Endothelial cell of umbilical vein (primary cell): ENCODE measurements at regions not wholly inside any gene's neighbourhood (a gene's known extent, or its start where the extent isn't known, plus 50 kb on each side); places are given as distances from the start of the nearest gene placed in this dataset.

Experiments used
- BruUV-seq: library from RNA; stranded (reverse); fragments of 400-500 nt; replicated peaks from 2 replicates; lab custom pipeline; 2021; lab: Mats Ljungman, UMichigan
- CTCF ChIA-PET: fragments of 300-600, 350-600 bp; sonication (Branson Sonifier 250); formaldehyde crosslinking; loops from one replicate; lab custom pipeline; 2021; ENCODE audit warnings: antibody characterized with exemption, inconsistent platforms; lab: Charles Lee
- POLR2A ChIA-PET: fragments of 300-600, 350-600 bp; sonication (Branson Sonifier 250); formaldehyde crosslinking; loops from one replicate; lab custom pipeline; 2021; ENCODE audit warnings: antibody characterized with exemption, inconsistent platforms; lab: Charles Lee
- DNase-seq: peaks from one replicate; pipeline ENCODE4 v3.0.0-alpha.2; 2011; ENCODE audit warnings: low read depth, low spot score
- FAIRE-seq: peaks from 2 replicates; lab custom pipeline; 2011; peaks lifted over from hg19 to GRCh38; lab: Jason Lieb, UNC
- H2AFZ ChIP-seq: 2 replicates; pipeline ENCODE4 v1.6.0; 2012; ENCODE audit warnings: low read depth, low read length, control low read depth, inconsistent platforms
- H3K27ac ChIP-seq: 2 replicates; pipeline ENCODE4 v1.5.1; 2011; ENCODE audit warnings: low read depth, mild to moderate bottlenecking, control low read depth, low read length, moderate library complexity; ENCODE audit not compliant: insufficient read depth
- H3K27me3 ChIP-seq, 2 experiments: 2 replicates each; pipeline versions ENCODE4 v1.6.0 to v1.6.1; 2011; ENCODE audit warnings: low read length in 2 of 2, mixed read lengths in 1 of 2; ENCODE audit not compliant: control insufficient read depth in 2 of 2, insufficient read depth in 2 of 2
- H3K36me3 ChIP-seq, 2 experiments: 2 replicates in 1 of 2; 3 replicates in 1 of 2; pipeline ENCODE4 v1.5.1; 2011; ENCODE audit warnings: low read length in 2 of 2, mild to moderate bottlenecking in 1 of 2, moderate library complexity in 1 of 2; ENCODE audit not compliant: control insufficient read depth in 2 of 2, insufficient read depth in 2 of 2; ENCODE audit errors: extremely low read depth in 1 of 2
- H3K4me1 ChIP-seq: 3 replicates; pipeline ENCODE4 v1.5.1; 2011; ENCODE audit warnings: mild to moderate bottlenecking, low read length; ENCODE audit not compliant: control insufficient read depth, insufficient read depth; ENCODE audit errors: extremely low read depth
- H3K4me2 ChIP-seq: 2 replicates; pipeline ENCODE4 v1.6.1; 2011; ENCODE audit warnings: low read length, control low read depth, mixed read lengths; ENCODE audit not compliant: insufficient read depth
- H3K4me3 ChIP-seq, 3 experiments: fragments of 200-600 bp in 1 of 3; sonication (generic), shearing (Covaris generic) in 1 of 3; replicated peaks in 1 of 3; 2 replicates each; pipeline ENCODE4 v1.5.1; 2011 to 2016; ENCODE audit warnings: control low read depth in 3 of 3, low read length in 3 of 3, mild to moderate bottlenecking in 2 of 3, inconsistent platforms in 1 of 3, low read depth in 1 of 3, moderate library complexity in 1 of 3; ENCODE audit not compliant: insufficient read depth in 1 of 3
- H3K79me2 ChIP-seq: 2 replicates; pipeline ENCODE4 v1.6.0; 2012; ENCODE audit warnings: low read length, inconsistent platforms; ENCODE audit not compliant: control insufficient read depth, insufficient read depth
- H3K9ac ChIP-seq: replicated peaks from 2 replicates; pipeline ENCODE3; 2011; ENCODE audit warnings: low read length, control low read depth; ENCODE audit not compliant: insufficient read depth; ENCODE audit errors: extremely low read depth
- H3K9me1 ChIP-seq: replicated peaks from 3 replicates; pipeline ENCODE4 v1.6.0; 2011; ENCODE audit warnings: mild to moderate bottlenecking, low read length; ENCODE audit not compliant: control insufficient read depth, insufficient read depth; ENCODE audit errors: extremely low read depth
- H3K9me3 ChIP-seq: replicated peaks from 2 replicates; pipeline ENCODE4 v1.5.1; 2012; ENCODE audit warnings: low read length, inconsistent platforms; ENCODE audit not compliant: control insufficient read depth, insufficient read depth
- H4K20me1 ChIP-seq: replicated peaks from 2 replicates; pipeline ENCODE3; 2011; ENCODE audit warnings: mild to moderate bottlenecking, low read length; ENCODE audit not compliant: control insufficient read depth, insufficient read depth; ENCODE audit errors: extremely low read depth
- CTCF ChIP-seq, 2 donors: IDR thresholded peaks; 1 replicate in 1 of 2; 2 replicates in 1 of 2; pipeline ENCODE4 v1.5.1; 2011; ENCODE audit warnings: low read length in 2 of 2, mild to moderate bottlenecking in 2 of 2, moderate library complexity in 2 of 2, control low read depth in 1 of 2, inconsistent platforms in 1 of 2, low read depth in 1 of 2; ENCODE audit not compliant: insufficient read depth in 1 of 2; ENCODE audit errors: extremely low read depth in 1 of 2
- EZH2 ChIP-seq: IDR thresholded peaks from 2 replicates; pipeline ENCODE4 v1.6.1; 2012; ENCODE audit warnings: borderline replicate concordance, low read depth, mild to moderate bottlenecking, moderate library complexity, low read length, inconsistent platforms; ENCODE audit not compliant: severe bottlenecking
- FOS ChIP-seq: IDR thresholded peaks from 2 replicates; pipeline ENCODE4 v1.6.1; 2011; ENCODE audit warnings: mild to moderate bottlenecking, low read length, moderate library complexity, borderline replicate concordance; ENCODE audit not compliant: insufficient read depth
- GATA2 ChIP-seq: IDR thresholded peaks from 2 replicates; pipeline ENCODE4 v1.7.0; 2011; ENCODE audit warnings: low read depth, mild to moderate bottlenecking, moderate library complexity, mixed read lengths, low read length; ENCODE audit not compliant: insufficient read length, insufficient read depth
- JUN ChIP-seq: IDR thresholded peaks from 2 replicates; pipeline ENCODE4 v1.6.1; 2011; ENCODE audit warnings: borderline replicate concordance, low read depth; ENCODE audit not compliant: insufficient read length, insufficient read depth
- MYC ChIP-seq: IDR thresholded peaks from one replicate; pipeline ENCODE4 v1.6.1; 2011; ENCODE audit warnings: mild to moderate bottlenecking, low read depth, low read length
- POLR2A ChIP-seq: IDR thresholded peaks from 2 replicates; pipeline ENCODE4 v1.6.1; 2012; ENCODE audit warnings: low read depth, mild to moderate bottlenecking, control low read depth, low read length
- POLR2AphosphoS5 ChIP-seq: IDR thresholded peaks from 2 replicates; pipeline ENCODE4 v1.6.1; 2012; ENCODE audit warnings: low read depth, mild to moderate bottlenecking, control low read depth, low read length, moderate library complexity; ENCODE audit not compliant: insufficient read depth
- dilution Hi-C: fragments of 300-500 bp; cut with MboI; formaldehyde crosslinking; loops from one replicate; pipeline ENCODE4 v1.15.0; 2019; ENCODE audit warnings: low sequenced_read_pairs; ENCODE audit not compliant: extremely low pct_ligation_motif_present
- intact Hi-C: fragments of 100-400 bp; cut with micrococcal nuclease; formaldehyde crosslinking; loops from one replicate; pipeline ENCODE4 v1.10.0; 2022
- TF ChIP-seq, protein P1 (sequence below): IDR thresholded peaks from 2 replicates; pipeline ENCODE4 v1.6.1; 2011; ENCODE audit not compliant: insufficient read depth, insufficient read length

DNA sequence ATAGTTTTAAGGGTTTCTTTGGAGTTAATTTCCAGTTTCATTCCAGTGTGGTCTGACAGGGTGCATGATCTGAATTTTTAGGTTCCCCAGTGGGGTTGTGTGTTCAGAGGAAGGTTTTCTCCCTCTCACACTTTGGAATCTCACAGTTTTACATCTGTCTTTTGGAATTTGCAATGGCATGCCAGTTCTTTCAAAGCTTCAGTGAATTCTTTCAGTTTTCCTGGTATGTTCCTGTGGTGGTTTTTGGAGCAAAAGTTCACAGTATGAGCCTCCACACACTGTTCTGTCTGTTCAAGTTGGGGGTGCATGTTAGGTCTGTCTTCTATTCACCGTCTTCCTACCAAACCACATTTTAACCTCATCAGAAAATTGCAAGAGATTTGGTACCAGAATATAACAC is 624.2 kb downstream of the KCTD16 start:
- H2AFZ ChIP-seq, result no peak overlapping the region
- no peak overlapping the region for H3K4me2 ChIP-seq
- no peaks in the 10 kb centered on the region for H4K20me1 ChIP-seq
- no peak for DNase-seq
- no TSS peak for BruUV-seq
- no peaks in the 10 kb centered on the region for H3K79me2 ChIP-seq
- H3K4me3 ChIP-seq, result no peak overlapping the region
- H3K27me3 ChIP-seq, result no peaks in the 10 kb centered on the region
- dilution Hi-C loops (no loop called here), intact Hi-C loops (no loop called here)
- H3K36me3 ChIP-seq, result no peaks in the 10 kb centered on the region
- no peaks in the 10 kb centered on the region for H3K4me1 ChIP-seq
- H3K27ac ChIP-seq, result no peak overlapping the region
- H3K9ac ChIP-seq, result no peak overlapping the region
- no peak for FAIRE-seq
- TF ChIP-seq POLR2AphosphoS5 (no peak), POLR2A (no peak), GATA2 (no peak), EZH2 (no peak), JUN (no peak), MYC (no peak), CTCF (IDR thresholded peaks at IDR 0.05; ENCODE audit: extremely low read depth in 1 of 2, insufficient read depth in 1 of 2, low read depth in 1 of 2, low read length in 2 of 2) (no peak), FOS (no peak)
- TF ChIP-seq, protein P1, sequence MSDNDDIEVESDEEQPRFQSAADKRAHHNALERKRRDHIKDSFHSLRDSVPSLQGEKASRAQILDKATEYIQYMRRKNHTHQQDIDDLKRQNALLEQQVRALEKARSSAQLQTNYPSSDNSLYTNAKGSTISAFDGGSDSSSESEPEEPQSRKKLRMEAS, result no peak
- H3K9me3 ChIP-seq, result no peaks in the 10 kb centered on the region
- ChIA-PET POLR2A (no interaction called here), CTCF (no interaction called here)
- H3K9me1 ChIP-seq, result no peaks in the 10 kb centered on the region
